A549 (cell line): ENCODE measurements at regions not wholly inside any gene's neighbourhood (a gene's known extent, or its start where the extent isn't known, plus 50 kb on each side); places are given as distances from the start of the nearest gene placed in this dataset.

Experiments
- ATAC-seq, 2 experiments: fragments of 200-7000 bp in 1 of 2; fragments of >200 bp in 1 of 2; cut with Nextera tagmentation in 1 of 2; cut with Tn5 transposase in 1 of 2; 3 replicates each; pipeline versions ENCODE4 v1.8.0 to v1.9.1; 2018 to 2020; ENCODE audit warnings: mild to moderate bottlenecking in 1 of 2, moderate library complexity in 1 of 2
- CTCF ChIA-PET: fragments of 300-600 bp; sonication (Branson Sonifier 250); formaldehyde crosslinking; extraction: SDS; loops from one replicate; lab custom pipeline; 2021; ENCODE audit warnings: antibody characterized with exemption, inconsistent platforms; lab: Yijun Ruan, JAX
- POLR2A ChIA-PET: fragments of 350-600 bp; formaldehyde crosslinking; extraction: SDS; loops from one replicate; lab custom pipeline; 2021; ENCODE audit warnings: antibody characterized with exemption, inconsistent platforms; lab: Yijun Ruan, JAX
- DNase-seq, 2 experiments: peaks; one replicate each; pipeline versions ENCODE4 v3.0.0 to v3.0.0-alpha.2; 2011 to 2016; ENCODE audit warnings: low read depth in 1 of 2, low spot score in 1 of 2
- FAIRE-seq: peaks from 2 replicates; lab custom pipeline; 2011; peaks lifted over from hg19 to GRCh38; lab: Jason Lieb, UNC
- H3K27ac ChIP-seq, 2 experiments: fragments of >200 bp; sonication (Bioruptor Twin); formaldehyde crosslinking; 3 replicates each; pipeline ENCODE4 v1.5.1; 2016 to 2017
- H3K4me1 ChIP-seq: fragments of >200 bp; sonication (Bioruptor Twin); formaldehyde crosslinking; 3 replicates; pipeline ENCODE4 v1.6.1; 2016
- H3K4me2 ChIP-seq: fragments of >200 bp; sonication (Bioruptor Twin); formaldehyde crosslinking; 3 replicates; pipeline ENCODE4 v1.6.1; 2016
- H3K4me3 ChIP-seq: fragments of >200 bp; sonication (Bioruptor Twin); formaldehyde crosslinking; 3 replicates; pipeline ENCODE4 v1.5.1; 2016
- H3K9me3 ChIP-seq: fragments of >200 bp; sonication (Bioruptor Twin); formaldehyde crosslinking; 3 replicates; pipeline ENCODE4 v1.6.1; 2016
- BHLHE40 ChIP-seq: IDR thresholded peaks from 2 replicates; pipeline ENCODE4 v1.6.1; 2012; ENCODE audit warnings: low read depth, low read length, inconsistent platforms
- CBX2 ChIP-seq: fragments of 200-600 bp; sonication (generic); IDR thresholded peaks from 2 replicates; pipeline ENCODE4 v1.6.1; 2016; ENCODE audit warnings: low read depth, mild to moderate bottlenecking, borderline replicate concordance
- CTCF ChIP-seq: fragments of >200 bp; sonication (Bioruptor Twin); formaldehyde crosslinking; IDR thresholded peaks from 3 replicates; pipeline ENCODE4 v1.5.1; 2016
- ELK1 ChIP-seq: fragments of 150-350 bp; IDR thresholded peaks from 2 replicates; pipeline ENCODE4 v1.6.1; 2014; ENCODE audit warnings: low read depth, mild to moderate bottlenecking, low read length
- FOSL2 ChIP-seq, 2 experiments: fragments of 450-650 bp in 1 of 2; fragments of >200 bp in 1 of 2; sonication (Bioruptor Twin) in 1 of 2; formaldehyde crosslinking; IDR thresholded peaks; 2 replicates each; pipeline versions ENCODE4 v1.5.0 to v1.6.1; 2016 to 2020; ENCODE audit warnings: mild to moderate bottlenecking in 1 of 2, moderate library complexity in 1 of 2
- HOXA7 ChIP-seq: fragments of 250-450 bp; sonication (Bioruptor Pico); IDR thresholded peaks from 2 replicates; pipeline ENCODE4 v1.5.0; 2020; ENCODE audit warnings: mild to moderate bottlenecking, moderate library complexity
- HOXB5 ChIP-seq: fragments of 250-450 bp; sonication (Bioruptor Pico); IDR thresholded peaks from 2 replicates; pipeline ENCODE4 v1.5.0; 2020; ENCODE audit warnings: mild to moderate bottlenecking, moderate library complexity
- JUN ChIP-seq, 2 experiments: fragments of >200 bp; sonication (Bioruptor Twin); formaldehyde crosslinking; IDR thresholded peaks; 2 replicates in 1 of 2; 3 replicates in 1 of 2; pipeline ENCODE4 v1.6.1; 2016 to 2017
- JUNB ChIP-seq: fragments of >200 bp; sonication (Bioruptor Twin); formaldehyde crosslinking; IDR thresholded peaks from 2 replicates; pipeline ENCODE4 v1.6.1; 2016
- KDM5A ChIP-seq: fragments of 200-600 bp; sonication (generic); IDR thresholded peaks from 2 replicates; pipeline ENCODE4 v1.6.1; 2016; ENCODE audit warnings: antibody characterized with exemption, mild to moderate bottlenecking
- MAZ ChIP-seq: fragments of 150-350 bp; IDR thresholded peaks from 2 replicates; pipeline ENCODE4 v1.6.1; 2014; ENCODE audit warnings: antibody characterized with exemption, low read depth, low read length, borderline replicate concordance
- MYC ChIP-seq: IDR thresholded peaks from 2 replicates; pipeline ENCODE4 v1.6.1; 2012; ENCODE audit warnings: mild to moderate bottlenecking, inconsistent platforms, low read length, improper control_type of control experiment, borderline replicate concordance
- POLR2A ChIP-seq: IDR thresholded peaks from 2 replicates; pipeline ENCODE4 v1.6.1; 2012; ENCODE audit warnings: mild to moderate bottlenecking, low read length
- POLR2AphosphoS2 ChIP-seq: conservative IDR thresholded peaks from 2 replicates; pipeline ENCODE4 v1.6.1; 2012; ENCODE audit warnings: low read length, improper control_type of control experiment, inconsistent platforms
- RARB ChIP-seq: fragments of 250-450 bp; sonication (Bioruptor Pico); IDR thresholded peaks from 2 replicates; pipeline ENCODE4 v1.8.0; 2021; ENCODE audit warnings: mild to moderate bottlenecking, moderate library complexity
- RCOR1 ChIP-seq: fragments of 150-350 bp; IDR thresholded peaks from 2 replicates; pipeline ENCODE4 v1.6.1; 2014; ENCODE audit warnings: antibody characterized with exemption, low read length, low read depth
- REST ChIP-seq: fragments of 200-600 bp; sonication (generic); IDR thresholded peaks from 2 replicates; pipeline ENCODE4 v1.6.1; 2016; ENCODE audit warnings: antibody characterized with exemption, mild to moderate bottlenecking, moderate library complexity
- RNF2 ChIP-seq: fragments of 200-600 bp; sonication (generic); IDR thresholded peaks from 2 replicates; pipeline ENCODE4 v1.6.1; 2016; ENCODE audit warnings: low read depth, mild to moderate bottlenecking, antibody characterized with exemption, moderate library complexity, borderline replicate concordance
- SMC3 ChIP-seq: fragments of >200 bp; sonication (Bioruptor Twin); formaldehyde crosslinking; IDR thresholded peaks from 3 replicates; pipeline ENCODE4 v1.6.1; 2018; ENCODE audit warnings: inconsistent platforms
- SREBF2 ChIP-seq: fragments of 450-650 bp; IDR thresholded peaks from 2 replicates; pipeline ENCODE4 v1.6.1; 2014; ENCODE audit warnings: mild to moderate bottlenecking, moderate library complexity
- USF2 ChIP-seq: fragments of 450-650 bp; IDR thresholded peaks from 2 replicates; pipeline ENCODE4 v1.6.1; 2014; ENCODE audit warnings: antibody characterized with exemption
- WGBS: methylation state at CpG from one replicate; pipeline ENCODE4 v1.1.6; 2017; ENCODE audit errors: missing lambda C conversion rate; 5-methylcytosine and 5-hydroxymethylcytosine counted together

- 0% methylated on average over 2 of the region's 2 CpGs for WGBS
Measured at GRCh38 chr16:50985733-50986132, 165.3 kb downstream of the SALL1 start.

GRCh38 chr16:50984688-50985087, 166.4 kb downstream of the SALL1 start:
- 5% methylated on average over 6 of the region's 6 CpGs for WGBS
- POLR2A ChIA-PET, result no interaction called here
- no peaks in the 10 kb centered on the region for H3K4me1 ChIP-seq
- CTCF ChIA-PET, result interaction anchor here (0.6 kb wide), 2 partner anchors 358 to 1830 kb away, joined by 3 read pairs; no protein-coding TSS in a partner anchor
- H3K4me3 ChIP-seq, result no peak overlapping the region
- H3K27ac ChIP-seq, result no peak overlapping the region
- ATAC-seq, result no peak
- no peak for TF ChIP-seq ELK1
- no peak for DNase-seq
- no peaks in the 10 kb centered on the region for H3K9me3 ChIP-seq
- no peak overlapping the region for H3K4me2 ChIP-seq
- no peak for FAIRE-seq

More at GRCh38 chr16:50985733-50986132, 165.3 kb downstream of the SALL1 start:
- H3K4me3 ChIP-seq, result no peak overlapping the region
- H3K4me1 ChIP-seq, result no peaks in the 10 kb centered on the region
- FAIRE-seq, result no peak
- no peak overlapping the region for H3K4me2 ChIP-seq
- ATAC-seq, result no peak
- DNase-seq, result no peak
- no peak overlapping the region for H3K27ac ChIP-seq
- ChIA-PET POLR2A (no interaction called here), CTCF (no interaction called here)
- no peaks in the 10 kb centered on the region for H3K9me3 ChIP-seq
- TF ChIP-seq RCOR1 (no peak), MAZ (no peak), BHLHE40 (no peak), SREBF2 (no peak), POLR2AphosphoS2 (no peak), USF2 (no peak), JUN (IDR thresholded peaks at IDR 0.05) (no peak), CBX2 (no peak), RNF2 (no peak), RARB (no peak), HOXB5 (CRISPR knock-in tag) (no peak), HOXA7 (no peak)

GRCh38 chr16:50982808-50983207, 168.3 kb downstream of the SALL1 start:
- Histone ChIP-seq H3K4me2 (no peak overlapping the region), H3K4me3 (no peak overlapping the region), H3K4me1 (no peaks in the 10 kb centered on the region), H3K27ac (no peak overlapping the region), H3K9me3 (no peaks in the 10 kb centered on the region)
- TF ChIP-seq FOSL2 (IDR thresholded peaks at IDR 0.05) (no peak), FOSL2 (CRISPR knock-in tag; IDR thresholded peaks at IDR 0.05) (no peak), SMC3 (no peak), REST (no peak), JUNB (no peak), KDM5A (no peak), CTCF (no peak), MYC (no peak), POLR2A (no peak)
- DNase-seq, result no peak
- CTCF ChIA-PET, result no interaction called here
- no peak for ATAC-seq
- POLR2A ChIA-PET, result no interaction called here
- no peak for FAIRE-seq
